Astrocyte (in vitro differentiated cells and primary cell): ENCODE measurements at regions not wholly inside any gene's neighbourhood (a gene's known extent, or its start where the extent isn't known, plus 50 kb on each side); places are given as distances from the start of the nearest gene placed in this dataset.

ENCODE experiments used
- DNase-seq: peaks from one replicate; pipeline ENCODE4 v3.0.0-alpha.2; 2010; ENCODE audit warnings: low read depth
- FAIRE-seq: peaks from 2 replicates; lab custom pipeline; 2011; peaks lifted over from hg19 to GRCh38; lab: Jason Lieb, UNC
- H2AFZ ChIP-seq: 2 replicates; pipeline ENCODE4 v1.6.0; 2012; ENCODE audit warnings: low read depth, low read length, inconsistent platforms
- H3K27ac ChIP-seq: 2 replicates; pipeline ENCODE4 v1.5.1; 2011; ENCODE audit warnings: low read depth, low read length, inconsistent platforms
- H3K27me3 ChIP-seq: 2 replicates; pipeline ENCODE4 v1.6.0; 2011; ENCODE audit warnings: low read length, inconsistent platforms; ENCODE audit not compliant: insufficient read depth
- H3K36me3 ChIP-seq: 2 replicates; pipeline ENCODE4 v1.5.1; 2011; ENCODE audit warnings: low read length, inconsistent platforms; ENCODE audit not compliant: insufficient read depth
- H3K4me1 ChIP-seq: 2 replicates; pipeline ENCODE4 v1.5.1; 2011; ENCODE audit warnings: low read length, inconsistent platforms; ENCODE audit not compliant: insufficient read depth
- H3K4me2 ChIP-seq: 2 replicates; pipeline ENCODE4 v1.6.0; 2012; ENCODE audit warnings: low read length, inconsistent platforms
- H3K4me3 ChIP-seq: 2 replicates; pipeline ENCODE4 v1.5.1; 2011; ENCODE audit warnings: low read depth, mild to moderate bottlenecking, low read length, inconsistent platforms; ENCODE audit not compliant: insufficient read depth
- H3K79me2 ChIP-seq: 2 replicates; pipeline ENCODE4 v1.6.0; 2012; ENCODE audit warnings: mild to moderate bottlenecking, low read length, inconsistent platforms; ENCODE audit not compliant: insufficient read depth
- H3K9ac ChIP-seq: 2 replicates; pipeline ENCODE4 v1.6.0; 2012; ENCODE audit warnings: mild to moderate bottlenecking, low read length, inconsistent platforms
- H3K9me3 ChIP-seq: 2 replicates; pipeline ENCODE4 v1.5.1; 2012; ENCODE audit warnings: low read depth, mild to moderate bottlenecking, low read length, inconsistent platforms; ENCODE audit not compliant: insufficient read depth
- H4K20me1 ChIP-seq: 2 replicates; pipeline ENCODE4 v1.6.0; 2012; ENCODE audit warnings: low read length, inconsistent platforms; ENCODE audit not compliant: insufficient read depth
- H3K27ac Mint-ChIP-seq: one replicate; pipeline ENCODE4 v1.8.0; 2021; ENCODE audit warnings: mild to moderate bottlenecking, mixed read lengths; ENCODE audit not compliant: unreplicated experiment
- H3K27me3 Mint-ChIP-seq: one replicate; pipeline ENCODE4 v1.8.0; 2021; ENCODE audit warnings: low read depth, mixed read lengths; ENCODE audit not compliant: unreplicated experiment
- H3K36me3 Mint-ChIP-seq: one replicate; pipeline ENCODE4 v1.8.0; 2021; ENCODE audit warnings: low read depth, mixed read lengths; ENCODE audit not compliant: unreplicated experiment
- H3K4me1 Mint-ChIP-seq: one replicate; pipeline ENCODE4 v1.8.0; 2021; ENCODE audit warnings: low read depth, mixed read lengths; ENCODE audit not compliant: unreplicated experiment
- H3K4me3 Mint-ChIP-seq: one replicate; pipeline ENCODE4 v1.8.0; 2021; ENCODE audit warnings: mild to moderate bottlenecking, moderate library complexity, mixed read lengths; ENCODE audit not compliant: unreplicated experiment
- H3K9me3 Mint-ChIP-seq: one replicate; pipeline ENCODE4 v1.8.0; 2021; ENCODE audit warnings: mild to moderate bottlenecking, mixed read lengths; ENCODE audit not compliant: unreplicated experiment
- EZH2 ChIP-seq: IDR thresholded peaks from 2 replicates; pipeline ENCODE4 v1.6.1; 2012; ENCODE audit warnings: mild to moderate bottlenecking, low read length, inconsistent platforms; ENCODE audit not compliant: insufficient read depth
- TF ChIP-seq, protein P1 (sequence below): IDR thresholded peaks from 2 replicates; pipeline ENCODE4 v1.5.1; 2011; ENCODE audit warnings: low read depth, mild to moderate bottlenecking, inconsistent platforms, low read length, moderate library complexity; ENCODE audit not compliant: insufficient read depth

DNA sequence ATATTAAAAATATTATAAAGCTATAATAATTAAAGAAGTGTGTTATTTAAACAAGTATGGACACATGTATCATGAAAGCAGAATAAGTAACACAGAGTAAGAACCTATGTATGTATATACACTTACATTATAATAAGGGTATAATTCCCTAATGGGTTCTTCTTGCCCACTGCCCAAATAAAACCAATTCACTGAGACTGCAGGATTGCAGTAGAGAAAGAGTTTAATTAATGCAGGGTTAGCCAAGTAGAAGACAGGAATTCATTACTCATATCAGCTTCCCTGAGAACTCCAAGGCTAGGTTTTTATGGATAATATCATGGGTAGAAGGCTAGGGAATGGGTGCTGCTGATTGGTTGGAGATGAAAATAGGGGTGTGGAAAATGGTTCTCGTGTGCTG is 53.8 kb upstream of the SAMD3 start:
- no peak overlapping the region for H3K27ac Mint-ChIP-seq
- no peak overlapping the region for H3K27ac ChIP-seq
- TF ChIP-seq EZH2 = no peak
- TF ChIP-seq, protein P1, sequence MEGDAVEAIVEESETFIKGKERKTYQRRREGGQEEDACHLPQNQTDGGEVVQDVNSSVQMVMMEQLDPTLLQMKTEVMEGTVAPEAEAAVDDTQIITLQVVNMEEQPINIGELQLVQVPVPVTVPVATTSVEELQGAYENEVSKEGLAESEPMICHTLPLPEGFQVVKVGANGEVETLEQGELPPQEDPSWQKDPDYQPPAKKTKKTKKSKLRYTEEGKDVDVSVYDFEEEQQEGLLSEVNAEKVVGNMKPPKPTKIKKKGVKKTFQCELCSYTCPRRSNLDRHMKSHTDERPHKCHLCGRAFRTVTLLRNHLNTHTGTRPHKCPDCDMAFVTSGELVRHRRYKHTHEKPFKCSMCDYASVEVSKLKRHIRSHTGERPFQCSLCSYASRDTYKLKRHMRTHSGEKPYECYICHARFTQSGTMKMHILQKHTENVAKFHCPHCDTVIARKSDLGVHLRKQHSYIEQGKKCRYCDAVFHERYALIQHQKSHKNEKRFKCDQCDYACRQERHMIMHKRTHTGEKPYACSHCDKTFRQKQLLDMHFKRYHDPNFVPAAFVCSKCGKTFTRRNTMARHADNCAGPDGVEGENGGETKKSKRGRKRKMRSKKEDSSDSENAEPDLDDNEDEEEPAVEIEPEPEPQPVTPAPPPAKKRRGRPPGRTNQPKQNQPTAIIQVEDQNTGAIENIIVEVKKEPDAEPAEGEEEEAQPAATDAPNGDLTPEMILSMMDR = no peak
- peaks cover 7% of the 10 kb centered on the region for H3K9me3 ChIP-seq
- DNase-seq (no peak), FAIRE-seq (no peak)
- no peak overlapping the region for H3K9ac ChIP-seq
- H3K4me2 ChIP-seq = no peak overlapping the region
- H3K9me3 Mint-ChIP-seq = peaks cover 12% of the 10 kb centered on the region
- peaks cover 1% of the 10 kb centered on the region for H3K36me3 Mint-ChIP-seq
- H3K27me3 Mint-ChIP-seq = no peaks in the 10 kb centered on the region
- H3K36me3 ChIP-seq = no peaks in the 10 kb centered on the region
- H3K4me3 ChIP-seq = no peak overlapping the region
- no peak overlapping the region for H3K4me3 Mint-ChIP-seq
- no peaks in the 10 kb centered on the region for H3K4me1 Mint-ChIP-seq
- H3K27me3 ChIP-seq = no peaks in the 10 kb centered on the region
- no peaks in the 10 kb centered on the region for H4K20me1 ChIP-seq
- H3K79me2 ChIP-seq = no peaks in the 10 kb centered on the region
- no peak overlapping the region for H2AFZ ChIP-seq
- no peaks in the 10 kb centered on the region for H3K4me1 ChIP-seq

DNA sequence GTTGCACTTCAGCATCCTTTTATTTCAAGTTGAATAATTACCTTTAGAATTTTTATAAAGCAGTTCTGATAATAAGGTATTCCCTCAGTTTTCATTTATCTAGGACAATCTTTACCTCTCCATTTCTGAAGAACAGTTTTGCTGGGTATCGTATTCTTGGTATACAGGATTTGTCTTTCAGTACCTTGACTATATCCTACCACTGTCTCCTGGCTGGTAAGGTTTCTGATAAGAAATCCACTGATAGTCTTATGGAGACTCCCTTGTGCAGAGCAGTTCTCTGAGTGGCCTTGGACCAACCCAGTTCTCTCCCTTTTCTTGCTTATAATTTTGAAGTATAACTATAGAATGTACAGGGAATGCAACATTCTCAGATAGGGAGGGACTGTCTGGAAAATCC is 51.3 kb upstream of the SAMD3 start:
- Histone ChIP-seq H4K20me1 (no peaks in the 10 kb centered on the region), H3K4me3 (no peak overlapping the region), H3K4me1 (no peaks in the 10 kb centered on the region), H2AFZ (no peak overlapping the region), H3K27me3 (no peaks in the 10 kb centered on the region), H3K79me2 (no peaks in the 10 kb centered on the region), H3K9ac (no peak overlapping the region), H3K4me2 (no peak overlapping the region), H3K9me3 (peaks cover 7% of the 10 kb centered on the region), H3K27ac (no peak overlapping the region), H3K36me3 (no peaks in the 10 kb centered on the region)
- Mint-ChIP-seq H3K27ac (no peak overlapping the region), H3K9me3 (peaks cover 12% of the 10 kb centered on the region), H3K4me3 (no peak overlapping the region), H3K36me3 (peaks cover 1% of the 10 kb centered on the region), H3K4me1 (no peaks in the 10 kb centered on the region), H3K27me3 (no peaks in the 10 kb centered on the region)
- TF ChIP-seq, protein P1 = no peak
- no peak for TF ChIP-seq EZH2
- no peak for DNase-seq
- no peak for FAIRE-seq
